Right atrium auricular region (tissue), 2 donors: ENCODE measurements at regions not wholly inside any gene's neighbourhood (a gene's known extent, or its start where the extent isn't known, plus 50 kb on each side); places are given as distances from the start of the nearest gene placed in this dataset.

ENCODE experiments used
- DNase-seq: peaks from one replicate; pipeline ENCODE4 v3.0.0-alpha.2; 2019; ENCODE audit warnings: low spot score
- H3K27ac ChIP-seq, 2 donors: fragments of 200-600 bp; sonication (generic); 1 replicate in 1 of 2; 2 replicates in 1 of 2; pipeline ENCODE4 v1.5.1; 2016 to 2019
- H3K27me3 ChIP-seq, 2 donors: fragments of 200-600 bp; sonication (generic); one replicate each; pipeline versions ENCODE4 v1.5.1 to v1.6.0; 2017 to 2019
- H3K36me3 ChIP-seq: fragments of 200-600 bp; sonication (generic); one replicate; pipeline ENCODE4 v1.5.1; 2016
- H3K4me1 ChIP-seq, 2 donors: fragments of 200-600 bp; sonication (generic); one replicate each; pipeline versions ENCODE4 v1.5.1 to v1.6.0; 2017 to 2019
- H3K4me3 ChIP-seq, 2 donors: fragments of 200-600 bp; sonication (generic); 1 replicate in 1 of 2; 2 replicates in 1 of 2; pipeline ENCODE4 v1.5.1; 2017 to 2019; ENCODE audit warnings: mild to moderate bottlenecking in 1 of 2, moderate library complexity in 1 of 2
- H3K9me3 ChIP-seq, 2 donors: fragments of 200-600 bp; sonication (generic); one replicate each; pipeline ENCODE4 v1.5.1; 2019
- CTCF ChIP-seq, 2 donors: fragments of 200-600 bp; sonication (generic); IDR thresholded peaks; one replicate each; pipeline ENCODE4 v1.5.1; 2019; ENCODE audit warnings: antibody characterized with exemption in 2 of 2

- DNase-seq, result no peak
- Histone ChIP-seq H3K27me3 (no peaks in the 10 kb centered on the region), H3K4me1 (no peaks in the 10 kb centered on the region), H3K9me3 (peaks cover 0 to 4% of the 10 kb centered on the region in 2 donors), H3K4me3 (no peak overlapping the region), H3K36me3 (no peaks in the 10 kb centered on the region), H3K27ac (no peak overlapping the region)
- TF ChIP-seq CTCF (IDR thresholded peaks at IDR 0.05), result no peak
These were observed 149.0 kb upstream of the ITGA1 start for GRCh38 chr5:52638732-52639131.

GRCh38 chr5:52648726-52649125 is 139.0 kb upstream of the ITGA1 start:
- no peaks in the 10 kb centered on the region for H3K36me3 ChIP-seq
- no peaks in the 10 kb centered on the region for H3K27me3 ChIP-seq
- no peak overlapping the region for H3K4me3 ChIP-seq
- no peaks in the 10 kb centered on the region for H3K4me1 ChIP-seq
- no peak overlapping the region for H3K27ac ChIP-seq
- H3K9me3 ChIP-seq, result no peaks in the 10 kb centered on the region
- no peak for TF ChIP-seq CTCF (IDR thresholded peaks at IDR 0.05)
- no peak for DNase-seq

- DNase-seq, result no peak
These were observed 132.6 kb upstream of the ITGA1 start for GRCh38 chr5:52655163-52655562.

GRCh38 chr5:52656569-52657246 is 131.0 kb upstream of the ITGA1 start:
- no peaks in the 10 kb centered on the region for H3K4me1 ChIP-seq
- H3K27me3 ChIP-seq, result no peaks in the 10 kb centered on the region
- no peaks in the 10 kb centered on the region for H3K36me3 ChIP-seq
- no peak for DNase-seq
- H3K4me3 ChIP-seq, result no peak overlapping the region
- H3K27ac ChIP-seq, result no peak overlapping the region
- no peaks in the 10 kb centered on the region for H3K9me3 ChIP-seq
- no peak for TF ChIP-seq CTCF (IDR thresholded peaks at IDR 0.05)

More at GRCh38 chr5:52655163-52655562, 132.6 kb upstream of the ITGA1 start:
- no peak overlapping the region for H3K4me3 ChIP-seq
- no peak overlapping the region for H3K27ac ChIP-seq
- H3K9me3 ChIP-seq, result no peaks in the 10 kb centered on the region
- no peaks in the 10 kb centered on the region for H3K27me3 ChIP-seq
- no peaks in the 10 kb centered on the region for H3K36me3 ChIP-seq
- no peaks in the 10 kb centered on the region for H3K4me1 ChIP-seq
- TF ChIP-seq CTCF (IDR thresholded peaks at IDR 0.05), result no peak

GRCh38 chr5:52657247-52657645 is 130.5 kb upstream of the ITGA1 start:
- Histone ChIP-seq H3K27ac (no peak overlapping the region), H3K27me3 (no peaks in the 10 kb centered on the region), H3K36me3 (no peaks in the 10 kb centered on the region), H3K4me3 (no peak overlapping the region), H3K4me1 (no peaks in the 10 kb centered on the region), H3K9me3 (no peaks in the 10 kb centered on the region)
- no peak for DNase-seq
- peak; percentile 44 to 73 for TF ChIP-seq CTCF (IDR thresholded peaks at IDR 0.05)

- Histone ChIP-seq H3K36me3 (no peaks in the 10 kb centered on the region), H3K4me1 (no peaks in the 10 kb centered on the region), H3K4me3 (no peak overlapping the region), H3K27ac (no peak overlapping the region), H3K27me3 (no peaks in the 10 kb centered on the region), H3K9me3 (no peaks in the 10 kb centered on the region)
- no peak for TF ChIP-seq CTCF (IDR thresholded peaks at IDR 0.05)
- DNase-seq, result no peak
These were observed 129.5 kb upstream of the ITGA1 start for GRCh38 chr5:52658246-52658645.
